ENCODE measurements at regions not wholly inside any gene's neighbourhood (a gene's known extent, or its start where the extent isn't known, plus 50 kb on each side); places are given as distances from the start of the nearest gene placed in this dataset.

- no peak for TF ChIP-seq CTCF (IDR thresholded peaks at IDR 0.05; ENCODE audit: low read depth, low read length)
- H3K4me3 ChIP-seq (replicated peaks in 1 of 2; ENCODE audit: low read depth in 2 of 2, low read length in 2 of 2) = no peak overlapping the region
- no peak for DNase-seq (ENCODE audit: low read depth in 2 of 2)
These were observed 395.6 kb downstream of the TNS3 start for GRCh38 chr7:47186316-47186715.

- no peak overlapping the region for H3K4me3 ChIP-seq (replicated peaks in 1 of 2; ENCODE audit: low read depth in 2 of 2, low read length in 2 of 2)
- DNase-seq (ENCODE audit: low read depth in 2 of 2) = no peak
- TF ChIP-seq CTCF (IDR thresholded peaks at IDR 0.05; ENCODE audit: low read depth, low read length) = no peak
These were observed 396.1 kb downstream of the TNS3 start for GRCh38 chr7:47185839-47186238.

- no peak for TF ChIP-seq CTCF (IDR thresholded peaks at IDR 0.05; ENCODE audit: low read depth, low read length)
- no peak overlapping the region for H3K4me3 ChIP-seq (replicated peaks in 1 of 2; ENCODE audit: low read depth in 2 of 2, low read length in 2 of 2)
- DNase-seq (ENCODE audit: low read depth in 2 of 2) = no peak
These were observed 396.7 kb downstream of the TNS3 start for GRCh38 chr7:47185170-47185569.

- DNase-seq (ENCODE audit: low read depth in 2 of 2) = no peak
- no peak for TF ChIP-seq CTCF (IDR thresholded peaks at IDR 0.05; ENCODE audit: low read depth, low read length)
- H3K4me3 ChIP-seq (replicated peaks in 1 of 2; ENCODE audit: low read depth in 2 of 2, low read length in 2 of 2) = no peak overlapping the region
These were observed 397.9 kb downstream of the TNS3 start for GRCh38 chr7:47183862-47184590.

- no peak overlapping the region for H3K4me3 ChIP-seq (replicated peaks in 1 of 2; ENCODE audit: low read depth in 2 of 2, low read length in 2 of 2)
- no peak for TF ChIP-seq CTCF (IDR thresholded peaks at IDR 0.05; ENCODE audit: low read depth, low read length)
- DNase-seq (ENCODE audit: low read depth in 2 of 2) = no peak
These were observed 400.1 kb downstream of the TNS3 start for GRCh38 chr7:47181746-47182361.

GRCh38 chr7:47180516-47180826 is 401.4 kb downstream of the TNS3 start:
- no peak for TF ChIP-seq CTCF (IDR thresholded peaks at IDR 0.05; ENCODE audit: low read depth, low read length)
- no peak for DNase-seq (ENCODE audit: low read depth in 2 of 2)
- no peak overlapping the region for H3K4me3 ChIP-seq (replicated peaks in 1 of 2; ENCODE audit: low read depth in 2 of 2, low read length in 2 of 2)
